ENCODE measurements at regions not wholly inside any gene's neighbourhood (a gene's known extent, or its start where the extent isn't known, plus 50 kb on each side); places are given as distances from the start of the nearest gene placed in this dataset.
A peak's percentile ranks its signal among the peaks of the same experiment; 100 is the strongest.
"Not testable (repeated sequence)": the region's sequence is repeated elsewhere in the genome, so short reads cannot be mapped to it uniquely, and the experiment has no call there.

GRCh38 chr3:107916171-107916570 is 174.7 kb downstream of the CD47 start:
- POLR2A ChIA-PET = no interaction called here
- CTCF ChIA-PET = interaction anchor here (0.8 to 2.6 kb wide), 4 partner anchors 11 to 562 kb away, joined by 3 to 21 read pairs (median 3); no protein-coding TSS in a partner anchor
- no peak for DNase-seq (ENCODE audit: extremely low spot score)
- no peak for TF ChIP-seq CTCF (IDR thresholded peaks at IDR 0.05; ENCODE audit: control extremely low read depth, extremely low read depth, low read depth, missing control alignments)

GRCh38 chr3:107915706-107916105 is 175.1 kb downstream of the CD47 start:
- DNase-seq (ENCODE audit: extremely low spot score) = no peak
- CTCF ChIA-PET = interaction anchor here (0.8 to 2.6 kb wide), 4 partner anchors 10 to 562 kb away, joined by 3 to 21 read pairs (median 3); no protein-coding TSS in a partner anchor
- POLR2A ChIA-PET = no interaction called here
- no peak for TF ChIP-seq CTCF (IDR thresholded peaks at IDR 0.05; ENCODE audit: control extremely low read depth, extremely low read depth, low read depth, missing control alignments)

- DNase-seq (ENCODE audit: extremely low spot score) = no peak
- no peak for TF ChIP-seq CTCF (IDR thresholded peaks at IDR 0.05; ENCODE audit: control extremely low read depth, extremely low read depth, low read depth, missing control alignments)
- CTCF ChIA-PET = no interaction called here
- POLR2A ChIA-PET = no interaction called here
Measured at GRCh38 chr3:107913701-107914100, 177.1 kb downstream of the CD47 start.

- TF ChIP-seq CTCF (IDR thresholded peaks at IDR 0.05; ENCODE audit: control extremely low read depth, extremely low read depth, low read depth, missing control alignments) = no peak
- peak; percentile 29 for DNase-seq (ENCODE audit: extremely low spot score)
- ChIA-PET CTCF (interaction anchor here (1.0 to 3.8 kb wide), 4 partner anchors 12 to 16 kb away, joined by 3 to 20 read pairs (median 6); no protein-coding TSS in a partner anchor), POLR2A (no interaction called here)
Measured at GRCh38 chr3:107911337-107912000, 179.4 kb downstream of the CD47 start.

GRCh38 chr3:107910713-107911259 is 180.0 kb downstream of the CD47 start:
- ChIA-PET CTCF (interaction anchor here (1.0 to 3.8 kb wide), 4 partner anchors 12 to 17 kb away, joined by 3 to 20 read pairs (median 6); no protein-coding TSS in a partner anchor), POLR2A (no interaction called here)
- no peak for TF ChIP-seq CTCF (IDR thresholded peaks at IDR 0.05; ENCODE audit: control extremely low read depth, extremely low read depth, low read depth, missing control alignments)
- peak; percentile 60 for DNase-seq (ENCODE audit: extremely low spot score)

GRCh38 chr3:107909583-107909982 is 181.2 kb downstream of the CD47 start:
- POLR2A ChIA-PET = not testable (repeated sequence)
- CTCF ChIA-PET = interaction anchor here (0.8 to 3.8 kb wide), 5 partner anchors 10 to 250 kb away, joined by 3 to 20 read pairs (median 4); no protein-coding TSS in a partner anchor

GRCh38 chr3:107907996-107908395 is 182.8 kb downstream of the CD47 start:
- TF ChIP-seq CTCF (IDR thresholded peaks at IDR 0.05; ENCODE audit: control extremely low read depth, extremely low read depth, low read depth, missing control alignments) = no peak
- ChIA-PET POLR2A (no interaction called here), CTCF (interaction anchor here (1.5 kb wide), 1 partner anchor 20 kb away, joined by 5 read pairs; no protein-coding TSS in a partner anchor)
- DNase-seq (ENCODE audit: extremely low spot score) = no peak

More at GRCh38 chr3:107909583-107909982, 181.2 kb downstream of the CD47 start:
- not testable (repeated sequence) for DNase-seq (ENCODE audit: extremely low spot score)
